Choroid plexus epithelial cell (primary cell): ENCODE measurements at regions not wholly inside any gene's neighbourhood (a gene's known extent, or its start where the extent isn't known, plus 50 kb on each side); places are given as distances from the start of the nearest gene placed in this dataset.
"Not testable (repeated sequence)": the region's sequence is repeated elsewhere in the genome, so short reads cannot be mapped to it uniquely, and the experiment has no call there.

Experiments used
- DNase-seq: peaks from one replicate; pipeline ENCODE4 v3.0.0-alpha.2; 2010; ENCODE audit warnings: low read depth
- H3K4me3 ChIP-seq: 2 replicates; pipeline ENCODE4 v1.5.1; 2011; ENCODE audit warnings: low read depth, mild to moderate bottlenecking, control low read depth, low read length, moderate library complexity

DNA sequence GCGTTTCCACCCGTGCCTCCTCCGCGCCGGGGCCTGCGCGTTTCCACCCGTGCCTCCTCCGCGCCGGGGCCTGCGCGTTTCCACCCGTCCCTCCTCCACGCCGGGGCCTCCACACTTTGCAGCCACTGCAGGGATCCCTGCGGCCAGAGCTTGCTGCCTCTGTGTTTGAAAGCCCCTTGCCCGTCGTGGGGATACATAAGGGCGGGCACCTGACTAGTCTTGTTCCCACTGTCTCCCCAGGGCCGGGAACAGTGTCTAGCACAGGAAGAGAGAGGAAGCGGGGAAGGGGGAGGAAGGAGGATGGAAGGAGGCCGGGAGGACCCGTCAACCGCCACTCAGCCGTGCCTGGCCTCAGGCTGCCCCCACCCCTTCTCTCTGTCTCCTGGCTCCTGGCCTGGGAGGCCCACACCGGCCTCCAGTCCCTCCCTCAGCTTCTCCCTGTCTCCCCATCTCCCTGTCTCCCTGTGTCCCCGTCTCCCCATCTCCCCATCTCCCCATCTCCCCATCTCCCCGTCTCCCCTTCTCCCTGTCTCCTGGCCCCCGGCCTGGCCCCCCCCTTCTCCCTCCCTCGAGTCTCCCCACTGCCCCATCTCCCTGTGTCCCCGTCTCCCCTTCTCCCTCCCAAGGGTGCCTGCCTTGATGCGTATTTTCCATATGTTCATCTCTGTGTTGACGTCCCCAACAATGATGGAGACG is 155.6 kb upstream of the ZNF469 start:
- not testable (repeated sequence) for H3K4me3 ChIP-seq, DNase-seq

DNA sequence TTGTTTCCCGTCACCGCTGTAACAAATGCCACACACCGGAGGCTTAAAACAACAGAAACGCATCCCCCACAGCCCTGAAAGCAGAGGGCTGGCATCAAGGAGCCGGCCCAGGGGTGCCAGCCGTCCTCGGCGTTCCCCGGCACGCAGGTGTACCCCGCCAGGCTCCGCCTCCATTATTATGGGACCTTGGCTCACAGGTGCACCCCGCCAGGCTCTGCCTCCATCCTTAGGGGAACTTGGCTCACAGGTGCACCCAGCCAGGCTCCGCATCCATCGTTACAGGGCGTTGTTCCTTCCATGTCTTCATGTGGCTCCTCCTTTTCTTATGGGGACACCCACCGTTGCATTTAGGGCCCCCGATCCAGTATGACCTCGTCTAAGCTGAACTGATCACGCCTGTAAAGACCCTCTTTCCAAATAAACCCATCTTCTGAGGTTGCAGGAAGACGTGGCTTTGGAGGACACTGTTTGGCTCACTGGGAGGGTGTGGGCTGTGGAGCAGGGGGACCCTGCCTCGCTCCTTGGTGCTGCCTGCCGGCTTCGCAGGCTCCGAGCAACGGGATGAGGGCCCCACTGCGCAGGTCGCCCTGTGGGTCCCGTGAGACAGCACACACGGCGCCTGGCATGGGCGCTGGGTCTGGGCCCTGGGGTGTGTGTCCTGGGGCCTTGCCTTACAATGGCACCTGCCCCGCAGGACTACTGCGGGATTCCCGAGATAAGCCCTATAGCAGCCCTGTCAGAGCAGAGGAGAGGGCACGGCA is 154.9 kb upstream of the ZNF469 start:
- not testable (repeated sequence) for DNase-seq, H3K4me3 ChIP-seq

DNA sequence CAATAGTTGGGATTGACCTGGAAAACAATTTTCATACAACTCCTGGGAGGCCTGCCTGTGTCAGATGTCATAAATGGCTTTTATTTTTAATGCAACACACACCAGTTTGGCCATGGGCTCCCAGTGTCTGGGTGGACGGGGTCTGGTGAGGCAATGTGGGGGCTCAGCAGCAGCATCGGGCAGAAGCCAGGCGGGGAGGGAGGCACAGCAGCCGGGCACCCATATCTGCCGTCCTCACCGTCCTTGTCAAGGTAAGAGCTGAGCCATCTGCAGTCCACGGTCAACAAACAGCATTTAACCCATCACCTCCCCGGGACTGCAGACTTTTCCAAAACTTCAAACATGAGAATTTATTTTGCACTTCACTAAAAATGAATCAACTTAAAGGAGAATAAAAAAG is 154.0 kb upstream of the ZNF469 start:
- DNase-seq, H3K4me3 ChIP-seq: not testable (repeated sequence)

DNA sequence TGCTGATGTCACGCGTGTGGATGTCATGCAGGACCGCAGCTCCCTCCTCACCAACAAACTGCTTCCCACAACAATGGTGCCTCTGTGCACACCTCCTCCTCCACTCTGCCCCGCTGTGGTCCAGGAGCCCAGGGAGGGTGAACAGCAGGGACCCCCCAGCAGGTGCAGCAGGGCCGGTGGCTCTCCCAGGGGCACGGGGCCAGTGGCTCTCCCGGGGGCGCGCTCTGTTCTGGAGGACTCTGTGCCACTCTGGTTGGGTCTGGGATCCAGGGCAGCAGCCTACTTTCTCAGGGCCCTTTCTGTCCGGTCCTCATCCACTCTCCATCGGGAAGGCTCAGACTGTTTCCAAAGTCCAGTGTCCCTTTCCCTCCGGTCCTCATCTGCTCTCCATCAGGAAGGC is 153.0 kb upstream of the ZNF469 start:
- not testable (repeated sequence) for H3K4me3 ChIP-seq, DNase-seq

DNA sequence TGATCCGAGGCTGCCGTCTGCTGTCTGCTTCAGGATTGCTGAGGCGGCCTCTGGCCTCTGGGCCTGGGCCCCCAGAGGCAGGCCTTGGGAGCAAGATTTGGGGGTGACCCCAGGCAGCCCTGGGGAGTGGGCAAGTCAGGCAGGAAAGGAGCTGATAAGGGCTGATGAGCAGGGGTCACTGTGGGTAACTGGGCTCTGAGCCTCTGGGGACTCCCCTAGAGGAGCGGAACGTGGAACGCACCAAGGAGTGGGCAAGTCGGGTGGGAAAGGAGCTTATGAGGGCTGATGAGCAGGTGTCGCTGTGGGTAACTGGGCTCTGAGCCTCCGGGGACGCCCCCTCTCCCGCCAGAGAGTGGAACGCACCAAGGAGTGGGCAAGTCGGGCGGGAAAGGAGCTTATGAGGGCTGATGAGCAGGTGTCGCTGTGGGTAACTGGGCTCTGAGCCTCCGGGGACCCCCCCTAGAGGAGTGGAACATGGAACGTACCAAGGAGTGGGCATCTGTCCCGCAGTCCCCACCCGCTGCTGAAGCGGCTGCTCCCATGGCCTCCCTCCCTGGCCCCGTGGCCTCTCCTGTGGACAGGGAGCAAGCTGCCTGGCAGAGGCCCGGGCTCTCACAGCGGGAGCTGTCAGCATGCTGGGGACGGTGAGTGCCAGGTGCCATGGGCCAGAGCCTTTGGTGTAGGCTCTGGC is 152.3 kb upstream of the ZNF469 start:
- not testable (repeated sequence) for H3K4me3 ChIP-seq, DNase-seq

DNA sequence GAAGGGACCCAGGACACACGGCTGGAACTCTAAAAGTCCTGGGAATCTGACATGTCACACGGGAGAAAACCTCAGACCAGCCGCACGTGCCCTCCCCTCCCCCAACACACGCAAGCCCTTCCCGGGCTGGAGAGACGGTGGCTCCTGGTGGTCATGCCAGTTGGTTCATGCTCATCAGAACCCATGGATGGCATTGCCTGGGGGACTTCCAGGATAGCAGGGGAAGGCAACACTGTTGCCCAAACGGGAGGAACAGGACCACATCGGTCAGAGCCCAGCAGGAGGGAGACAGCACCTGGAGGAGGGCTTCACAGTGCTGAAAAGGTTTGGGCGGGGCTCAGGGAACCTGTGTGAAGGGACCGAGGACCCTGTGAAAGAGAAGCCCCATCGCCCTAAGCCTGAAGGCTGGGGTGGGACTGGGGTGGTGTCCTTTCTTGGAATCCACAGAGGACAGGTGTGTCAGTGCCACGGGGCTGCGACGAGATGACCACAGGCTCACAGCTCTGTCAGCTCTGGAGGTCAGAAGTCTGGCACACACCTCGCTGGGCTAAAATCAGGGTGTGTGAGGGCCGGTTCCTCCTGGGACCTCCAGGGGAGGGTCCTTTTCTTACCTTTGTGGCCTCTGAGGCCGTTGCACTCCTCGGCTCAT is 151.7 kb upstream of the ZNF469 start:
- DNase-seq, H3K4me3 ChIP-seq: not testable (repeated sequence)

- H3K4me3 ChIP-seq, DNase-seq: not testable (repeated sequence)
These were observed 150.9 kb upstream of the ZNF469 start for GRCh38 chr16:88231839-88232238.

DNA sequence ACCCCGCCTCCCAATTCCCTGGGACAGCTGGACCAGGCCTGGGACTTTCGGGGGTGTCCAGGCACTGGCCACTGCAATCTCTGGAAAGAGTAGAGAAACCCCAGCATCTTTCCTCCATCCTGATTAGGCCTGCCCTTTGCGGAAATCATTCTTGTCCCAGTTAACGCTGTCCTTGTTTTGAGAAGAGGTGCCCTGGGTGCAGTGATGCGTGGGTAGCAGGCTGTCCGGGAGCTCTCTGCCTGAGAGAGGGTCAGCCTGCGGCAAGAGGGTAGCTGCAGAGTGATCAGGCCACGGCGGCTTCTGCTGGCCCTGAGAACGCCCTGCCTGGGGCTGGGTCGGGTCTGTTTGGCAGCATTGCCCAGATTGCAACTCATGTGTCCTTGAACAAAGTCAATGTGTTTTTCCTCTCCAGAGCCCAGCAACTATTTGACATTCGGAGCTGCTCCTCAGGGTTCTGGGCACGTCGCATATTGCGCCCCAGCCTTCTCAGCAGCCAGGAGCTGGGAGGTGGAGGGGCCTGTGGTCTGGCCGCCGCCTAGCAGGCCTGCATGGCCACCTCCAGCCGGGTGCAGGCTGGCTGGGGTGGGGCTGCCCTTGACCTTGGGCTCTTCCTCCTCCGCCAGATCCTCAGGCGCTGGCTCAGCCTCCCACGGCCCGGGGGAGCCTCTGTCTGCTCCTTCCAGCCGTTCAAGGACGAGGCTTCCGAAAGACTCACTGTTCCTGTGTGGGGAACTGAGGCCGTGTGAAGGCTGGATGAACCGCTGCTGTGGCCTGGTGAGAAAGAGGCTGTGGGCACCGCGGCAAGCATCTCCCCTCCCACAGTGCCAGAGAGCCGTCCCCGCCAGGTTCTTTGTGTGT is 150.1 kb upstream of the ZNF469 start:
- not testable (repeated sequence) for DNase-seq, H3K4me3 ChIP-seq

GRCh38 chr16:88233621-88234420 is 148.9 kb upstream of the ZNF469 start:
- DNase-seq, H3K4me3 ChIP-seq: not testable (repeated sequence)

- DNase-seq: peak; percentile 66
- not testable (repeated sequence) for H3K4me3 ChIP-seq
These were observed 148.1 kb upstream of the ZNF469 start for GRCh38 chr16:88234421-88235271.

GRCh38 chr16:88235691-88236090 is 147.1 kb upstream of the ZNF469 start:
- not testable (repeated sequence) for H3K4me3 ChIP-seq
- peak; percentile 56 for DNase-seq

DNA sequence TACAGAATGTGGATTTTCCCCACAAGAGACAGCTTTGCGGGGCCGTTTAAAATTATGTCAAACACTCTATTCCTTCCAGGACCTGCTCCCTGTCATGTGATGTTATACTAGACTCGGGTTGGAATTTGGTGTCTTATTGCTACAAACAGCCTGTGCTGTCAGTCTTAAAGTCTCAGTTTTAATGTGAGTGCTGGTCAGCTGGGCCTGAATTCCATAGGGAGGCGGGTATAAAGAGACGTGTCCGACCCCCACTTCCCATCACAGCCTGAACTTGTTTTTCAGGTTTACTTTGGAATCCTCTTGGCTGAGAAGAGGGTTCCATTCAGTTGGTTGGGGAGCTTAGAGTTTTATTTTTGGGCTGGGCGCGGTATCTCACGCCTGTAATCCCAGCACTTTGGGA is 146.5 kb upstream of the ZNF469 start:
- DNase-seq: peak; percentile 63
- not testable (repeated sequence) for H3K4me3 ChIP-seq

GRCh38 chr16:88237314-88237713 is 145.4 kb upstream of the ZNF469 start:
- DNase-seq, H3K4me3 ChIP-seq: not testable (repeated sequence)

DNA sequence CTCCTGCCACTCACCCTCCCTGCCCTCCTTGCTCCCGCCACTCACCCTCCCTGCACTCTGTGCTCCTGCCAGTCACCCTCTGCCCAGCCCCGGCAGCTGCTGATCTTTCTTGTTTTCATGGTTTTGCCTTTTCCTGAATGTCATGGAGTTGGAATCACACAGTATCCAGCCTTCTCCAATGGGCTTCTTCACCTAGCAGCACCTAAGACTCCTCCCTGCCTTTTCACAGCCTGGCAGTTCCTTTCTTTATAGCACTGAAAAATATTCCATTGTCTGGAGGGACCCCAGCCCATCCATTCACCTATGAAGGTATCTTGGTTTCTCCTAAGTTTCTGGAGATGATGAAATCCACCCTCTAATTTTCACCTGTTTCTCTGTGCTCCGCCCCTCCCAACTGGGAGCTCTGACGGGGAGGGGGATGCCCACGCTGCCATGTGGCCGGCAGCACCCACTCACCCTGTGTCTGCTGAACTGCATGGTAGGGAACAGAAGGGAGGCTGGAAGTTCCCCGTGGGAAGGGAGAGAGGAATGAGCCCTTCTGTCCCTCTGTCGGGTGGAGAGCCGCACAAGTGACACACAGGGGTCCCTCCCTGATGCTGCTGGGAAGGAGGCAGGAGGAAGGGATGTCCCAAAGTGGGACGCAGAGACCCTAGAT is 144.9 kb upstream of the ZNF469 start:
- DNase-seq, H3K4me3 ChIP-seq: not testable (repeated sequence)

GRCh38 chr16:88238732-88239274 is 144.0 kb upstream of the ZNF469 start:
- not testable (repeated sequence) for H3K4me3 ChIP-seq
- peak; percentile 99 for DNase-seq

- not testable (repeated sequence) for H3K4me3 ChIP-seq
- DNase-seq: peak; percentile 89
These were observed 142.6 kb upstream of the ZNF469 start for GRCh38 chr16:88240118-88240517.
